LNCAP (cell line): ENCODE measurements at regions not wholly inside any gene's neighbourhood (a gene's known extent, or its start where the extent isn't known, plus 50 kb on each side); places are given as distances from the start of the nearest gene placed in this dataset.

Experiments used
- CTCF ChIP-seq: fragments of 450-650 bp; IDR thresholded peaks from 2 replicates; pipeline ENCODE4 v1.5.1; 2017; ENCODE audit warnings: mild to moderate bottlenecking

DNA sequence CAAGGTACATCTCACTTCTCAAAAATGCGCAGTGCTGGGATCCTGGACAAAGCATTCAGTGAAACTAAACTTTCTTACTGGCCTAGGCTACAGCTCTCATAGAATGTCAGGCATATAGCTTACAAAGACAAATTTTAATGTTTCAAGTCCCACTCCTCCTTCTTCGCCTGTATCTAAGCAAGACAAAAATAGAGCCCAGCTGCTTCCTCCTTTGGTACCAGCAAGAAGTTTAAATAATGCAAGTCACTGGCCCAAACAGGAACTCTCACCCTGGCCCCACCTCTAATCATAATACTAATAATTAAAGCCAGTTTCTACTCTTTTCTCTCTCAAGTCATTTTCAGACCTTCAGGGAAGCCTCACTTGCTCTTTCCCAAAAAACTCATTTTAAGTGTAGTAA lies 1267.9 kb downstream of the MRPL39 start:
- no peak for TF ChIP-seq CTCF

GRCh38 chr21:24336491-24336890 lies 1270.8 kb downstream of the MRPL39 start:
- TF ChIP-seq CTCF, result no peak

DNA sequence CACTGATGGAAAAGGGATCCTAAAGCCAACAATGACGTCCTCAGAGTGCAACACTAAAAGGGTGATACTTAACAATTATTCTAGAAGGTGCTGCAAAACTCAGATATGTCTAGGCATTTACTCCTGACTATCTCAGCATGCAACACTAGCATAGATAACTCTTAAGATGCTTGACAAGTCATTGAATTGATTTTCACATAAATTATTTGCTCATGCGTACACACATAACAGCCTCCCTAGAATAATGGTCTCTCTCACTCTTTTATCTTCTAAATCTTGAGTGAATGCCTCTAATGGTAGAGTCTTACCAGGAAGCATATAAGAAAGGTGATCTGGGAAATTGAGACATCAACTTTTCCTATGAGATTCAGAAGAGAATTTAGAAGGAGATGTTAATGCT lies 1283.7 kb downstream of the MRPL39 start:
- TF ChIP-seq CTCF, result no peak

GRCh38 chr21:24316277-24316922 lies 1290.9 kb downstream of the MRPL39 start:
- no peak for TF ChIP-seq CTCF

DNA sequence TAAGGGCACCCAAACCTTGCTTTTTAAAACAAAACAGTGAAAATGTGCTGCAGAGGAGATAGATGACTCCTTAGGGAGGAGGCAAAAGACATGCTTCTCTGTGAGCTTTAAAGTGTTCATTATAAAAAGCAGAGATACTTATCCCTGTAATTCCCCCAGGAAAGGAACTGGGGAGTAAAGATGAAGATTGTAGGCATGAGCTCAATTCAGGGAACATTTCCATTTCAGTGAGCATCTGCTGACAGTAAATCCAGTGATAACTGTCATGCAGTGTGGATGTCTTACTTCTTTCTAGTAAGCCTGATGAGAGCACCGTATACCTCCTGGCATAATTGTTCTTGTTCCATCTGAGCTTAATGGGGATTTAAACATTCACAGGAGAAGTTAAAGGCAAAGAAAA lies 1296.5 kb downstream of the MRPL39 start:
- no peak for TF ChIP-seq CTCF

- no peak for TF ChIP-seq CTCF
Observed at GRCh38 chr21:24308183-24308582, 1299.1 kb downstream of the MRPL39 start.

DNA sequence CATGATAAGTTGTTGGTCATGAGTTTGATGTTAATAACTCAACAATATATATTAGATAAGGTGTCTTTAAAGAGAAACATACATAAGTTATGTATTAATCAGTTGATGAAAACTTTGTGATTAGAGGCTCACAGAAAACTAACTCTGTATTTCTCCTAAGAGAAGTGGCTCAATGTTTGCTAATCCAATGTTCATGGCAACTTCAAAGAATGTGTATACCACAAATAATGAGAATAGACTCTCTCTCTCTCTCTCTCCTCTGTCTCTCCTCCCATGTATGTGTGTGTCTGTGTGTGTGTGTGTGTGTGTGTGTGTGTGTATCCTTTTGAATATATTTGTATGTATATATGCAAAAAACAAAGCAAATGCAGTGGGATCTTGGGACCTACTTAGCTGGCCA lies 1304.9 kb downstream of the MRPL39 start:
- TF ChIP-seq CTCF, result no peak

GRCh38 chr21:24298040-24298439 lies 1309.2 kb downstream of the MRPL39 start:
- no peak for TF ChIP-seq CTCF
